ENCODE measurements at regions not wholly inside any gene's neighbourhood (a gene's known extent, or its start where the extent isn't known, plus 50 kb on each side); places are given as distances from the start of the nearest gene placed in this dataset.

GRCh38 chr13:70375718-70376117 is 267.5 kb upstream of the KLHL1 start:
- intact Hi-C loops (cut with micrococcal nuclease) = no loop called here
- no peak overlapping the region for H3K27ac Mint-ChIP-seq
- H3K9me3 Mint-ChIP-seq = peaks cover 7% of the 10 kb centered on the region

GRCh38 chr13:70370924-70371323 is 262.7 kb upstream of the KLHL1 start:
- H3K4me1 Mint-ChIP-seq (ENCODE audit: low read depth) = no peaks in the 10 kb centered on the region
- no peaks in the 10 kb centered on the region for H3K27me3 Mint-ChIP-seq (ENCODE audit: low read depth)
- intact Hi-C loops (cut with micrococcal nuclease) = no loop called here
- peaks cover 8% of the 10 kb centered on the region for H3K9me3 Mint-ChIP-seq
- no peak overlapping the region for H3K27ac Mint-ChIP-seq
- no peak for DNase-seq (ENCODE audit: low spot score)
- no peaks in the 10 kb centered on the region for H3K36me3 Mint-ChIP-seq (ENCODE audit: low read depth)
- H3K4me3 Mint-ChIP-seq (ENCODE audit: low read depth) = no peak overlapping the region

More at GRCh38 chr13:70375718-70376117, 267.5 kb upstream of the KLHL1 start:
- no peak for DNase-seq (ENCODE audit: low spot score)
- Mint-ChIP-seq H3K27me3 (ENCODE audit: low read depth) (no peaks in the 10 kb centered on the region), H3K4me3 (ENCODE audit: low read depth) (no peak overlapping the region), H3K36me3 (ENCODE audit: low read depth) (no peaks in the 10 kb centered on the region), H3K4me1 (ENCODE audit: low read depth) (no peaks in the 10 kb centered on the region)

GRCh38 chr13:70366720-70367119 is 258.5 kb upstream of the KLHL1 start:
- H3K9me3 Mint-ChIP-seq = peaks cover 11% of the 10 kb centered on the region

DNA sequence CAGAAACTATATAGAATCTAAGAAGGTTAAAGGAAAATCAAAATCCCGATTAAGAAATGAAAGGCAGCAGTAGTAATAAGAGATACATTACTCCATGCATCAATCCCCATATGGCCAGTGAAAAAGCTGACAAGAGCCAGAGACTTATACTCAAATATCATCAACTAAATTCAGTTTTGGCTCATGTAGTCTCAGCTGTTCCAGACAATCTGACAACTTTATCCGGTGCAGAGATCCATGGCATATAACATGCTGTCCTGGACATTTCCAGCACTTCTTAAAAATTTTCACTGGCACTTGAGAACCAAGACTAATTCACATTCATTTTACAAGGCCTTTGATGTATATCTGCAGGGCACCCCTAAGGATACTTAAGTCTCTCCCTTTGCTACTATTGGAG is 255.7 kb upstream of the KLHL1 start:
- no peaks in the 10 kb centered on the region for H3K27me3 Mint-ChIP-seq (ENCODE audit: low read depth)
- H3K4me3 Mint-ChIP-seq (ENCODE audit: low read depth) = no peak overlapping the region
- intact Hi-C loops (cut with micrococcal nuclease) = no loop called here
- H3K27ac Mint-ChIP-seq = no peak overlapping the region
- no peaks in the 10 kb centered on the region for H3K36me3 Mint-ChIP-seq (ENCODE audit: low read depth)
- peaks cover 6% of the 10 kb centered on the region for H3K9me3 Mint-ChIP-seq
- no peaks in the 10 kb centered on the region for H3K4me1 Mint-ChIP-seq (ENCODE audit: low read depth)
- no peak for DNase-seq (ENCODE audit: low spot score)

More at GRCh38 chr13:70366720-70367119, 258.5 kb upstream of the KLHL1 start:
- H3K4me3 Mint-ChIP-seq (ENCODE audit: low read depth) = no peak overlapping the region
- DNase-seq (ENCODE audit: low spot score) = no peak
- H3K27me3 Mint-ChIP-seq (ENCODE audit: low read depth) = no peaks in the 10 kb centered on the region
- no peaks in the 10 kb centered on the region for H3K4me1 Mint-ChIP-seq (ENCODE audit: low read depth)
- intact Hi-C loops (cut with micrococcal nuclease) = no loop called here
- H3K27ac Mint-ChIP-seq = no peak overlapping the region
- no peaks in the 10 kb centered on the region for H3K36me3 Mint-ChIP-seq (ENCODE audit: low read depth)

DNA sequence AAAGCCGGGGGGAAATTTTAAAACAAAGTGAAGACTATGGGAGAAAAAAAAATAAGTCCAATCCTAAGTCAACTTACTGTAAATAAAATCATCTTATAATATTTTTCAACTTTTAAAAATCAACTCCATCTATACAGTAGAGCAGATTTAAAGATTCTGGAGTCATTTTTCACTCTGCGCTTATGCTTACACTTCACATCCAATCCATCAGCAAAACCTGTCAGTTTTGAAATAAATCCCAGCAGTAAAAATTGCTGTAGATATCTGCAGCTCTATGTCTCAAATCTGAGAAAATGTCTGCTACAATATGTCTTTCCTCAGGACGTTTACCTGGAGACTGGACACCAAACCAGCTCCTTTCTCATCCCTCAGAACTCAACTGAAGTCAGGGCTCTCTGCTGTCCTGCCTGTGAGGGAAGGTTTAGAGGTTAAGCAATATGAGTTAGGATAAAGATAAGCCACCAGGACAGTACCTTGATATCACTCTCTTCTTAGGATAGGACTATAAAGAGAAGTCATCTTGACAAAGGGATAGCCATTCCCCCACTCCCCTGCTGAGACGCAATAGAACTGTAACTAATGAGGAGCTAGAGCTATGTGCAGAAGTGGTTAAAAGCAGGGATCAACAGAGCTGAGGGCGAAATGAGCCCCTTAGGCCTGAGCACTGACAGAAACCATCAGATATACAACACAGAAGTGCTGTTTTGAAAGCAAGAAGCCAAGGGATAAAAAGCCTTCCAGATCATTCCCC is 254.7 kb upstream of the KLHL1 start:
- intact Hi-C loops (cut with micrococcal nuclease) = no loop called here

DNA sequence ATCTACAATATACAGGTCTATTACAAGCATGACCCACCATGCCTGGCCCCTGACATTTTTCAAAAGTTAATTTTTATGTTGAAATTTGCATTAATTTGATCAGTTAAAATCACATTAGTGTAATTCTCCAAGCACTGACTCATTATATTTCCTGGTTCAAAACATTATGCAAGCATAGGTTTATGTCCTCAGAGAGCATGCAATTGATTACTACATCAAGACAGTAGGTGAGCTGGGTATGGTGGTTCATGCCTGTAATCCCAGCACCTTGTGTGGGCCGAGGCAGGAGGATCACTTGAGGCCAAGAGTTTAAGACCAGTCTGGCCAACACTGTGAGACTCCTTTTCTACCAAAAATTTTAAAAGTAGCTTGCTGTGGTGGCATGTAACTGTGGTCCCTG is 248.8 kb upstream of the KLHL1 start:
- Mint-ChIP-seq H3K4me1 (ENCODE audit: low read depth) (no peaks in the 10 kb centered on the region), H3K27ac (no peak overlapping the region), H3K4me3 (ENCODE audit: low read depth) (no peak overlapping the region), H3K36me3 (ENCODE audit: low read depth) (no peaks in the 10 kb centered on the region), H3K27me3 (ENCODE audit: low read depth) (no peaks in the 10 kb centered on the region), H3K9me3 (peaks cover 3% of the 10 kb centered on the region)
- intact Hi-C loops (cut with micrococcal nuclease) = no loop called here
- DNase-seq (ENCODE audit: low spot score) = no peak

More for the DNA sequence above, 254.7 kb upstream of the KLHL1 start:
- H3K4me1 Mint-ChIP-seq (ENCODE audit: low read depth) = no peaks in the 10 kb centered on the region
- peaks cover 6% of the 10 kb centered on the region for H3K9me3 Mint-ChIP-seq
- no peak overlapping the region for H3K27ac Mint-ChIP-seq
- no peaks in the 10 kb centered on the region for H3K36me3 Mint-ChIP-seq (ENCODE audit: low read depth)
- H3K27me3 Mint-ChIP-seq (ENCODE audit: low read depth) = no peaks in the 10 kb centered on the region
- no peak for DNase-seq (ENCODE audit: low spot score)
- no peak overlapping the region for H3K4me3 Mint-ChIP-seq (ENCODE audit: low read depth)

- Mint-ChIP-seq H3K27ac (no peak overlapping the region), H3K27me3 (ENCODE audit: low read depth) (no peaks in the 10 kb centered on the region), H3K36me3 (ENCODE audit: low read depth) (no peaks in the 10 kb centered on the region), H3K9me3 (peaks cover 15% of the 10 kb centered on the region), H3K4me1 (ENCODE audit: low read depth) (no peaks in the 10 kb centered on the region), H3K4me3 (ENCODE audit: low read depth) (no peak overlapping the region)
- DNase-seq (ENCODE audit: low spot score) = no peak
- intact Hi-C loops (cut with micrococcal nuclease) = no loop called here
These were observed 244.8 kb upstream of the KLHL1 start for GRCh38 chr13:70353096-70353495.

DNA sequence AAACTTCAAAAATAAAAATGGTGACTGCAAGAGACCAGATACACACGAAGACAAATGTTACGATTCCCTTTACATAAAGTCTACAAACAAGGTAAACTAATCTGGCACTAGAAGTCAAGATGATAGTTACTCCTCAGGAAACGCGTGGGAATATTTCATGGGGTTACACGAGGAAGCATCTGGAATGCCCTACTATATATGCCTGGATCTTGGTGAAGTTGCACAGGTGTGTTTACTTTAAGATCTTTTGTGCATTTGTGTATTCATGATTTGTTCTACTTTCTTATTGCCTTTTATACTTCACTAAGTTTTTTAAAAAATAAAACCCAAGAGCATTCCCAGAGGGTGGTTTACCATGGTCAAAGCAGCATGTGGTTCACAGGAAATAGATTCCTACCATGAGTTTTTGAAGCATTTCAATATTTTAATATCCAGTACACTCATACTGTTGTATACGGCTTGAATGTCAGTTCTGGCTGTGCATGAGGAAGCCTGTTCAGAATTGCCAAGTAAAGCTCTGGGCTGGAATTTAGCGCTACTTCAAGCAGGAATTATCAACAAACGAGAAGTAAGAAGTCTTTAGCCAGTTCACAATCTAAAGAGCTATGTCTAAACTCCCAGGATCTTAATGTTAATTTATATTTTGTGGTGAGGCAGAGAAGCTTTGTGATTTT is 239.8 kb upstream of the KLHL1 start:
- Mint-ChIP-seq H3K9me3 (peaks cover 16% of the 10 kb centered on the region), H3K27ac (no peak overlapping the region), H3K27me3 (ENCODE audit: low read depth) (no peaks in the 10 kb centered on the region), H3K4me3 (ENCODE audit: low read depth) (no peak overlapping the region), H3K4me1 (ENCODE audit: low read depth) (no peaks in the 10 kb centered on the region), H3K36me3 (ENCODE audit: low read depth) (no peaks in the 10 kb centered on the region)
- no peak for DNase-seq (ENCODE audit: low spot score)
- intact Hi-C loops (cut with micrococcal nuclease) = no loop called here

- Mint-ChIP-seq H3K4me1 (ENCODE audit: low read depth) (no peaks in the 10 kb centered on the region), H3K4me3 (ENCODE audit: low read depth) (no peak overlapping the region), H3K27ac (no peak overlapping the region), H3K27me3 (ENCODE audit: low read depth) (no peaks in the 10 kb centered on the region), H3K36me3 (ENCODE audit: low read depth) (no peaks in the 10 kb centered on the region), H3K9me3 (peaks cover 8% of the 10 kb centered on the region)
- intact Hi-C loops (cut with micrococcal nuclease) = no loop called here
- no peak for DNase-seq (ENCODE audit: low spot score)
These were observed 231.5 kb upstream of the KLHL1 start for GRCh38 chr13:70339738-70340137.

GRCh38 chr13:70338609-70339008 is 230.4 kb upstream of the KLHL1 start:
- Mint-ChIP-seq H3K27ac (no peak overlapping the region), H3K9me3 (peaks cover 8% of the 10 kb centered on the region), H3K4me3 (ENCODE audit: low read depth) (no peak overlapping the region), H3K36me3 (ENCODE audit: low read depth) (no peaks in the 10 kb centered on the region), H3K27me3 (ENCODE audit: low read depth) (no peaks in the 10 kb centered on the region), H3K4me1 (ENCODE audit: low read depth) (no peaks in the 10 kb centered on the region)
- intact Hi-C loops (cut with micrococcal nuclease) = no loop called here
- no peak for DNase-seq (ENCODE audit: low spot score)

GRCh38 chr13:70336866-70337265 is 228.6 kb upstream of the KLHL1 start:
- peaks cover 6% of the 10 kb centered on the region for H3K9me3 Mint-ChIP-seq
- H3K27ac Mint-ChIP-seq = no peak overlapping the region
- H3K36me3 Mint-ChIP-seq (ENCODE audit: low read depth) = no peaks in the 10 kb centered on the region
- DNase-seq (ENCODE audit: low spot score) = no peak
- no peak overlapping the region for H3K4me3 Mint-ChIP-seq (ENCODE audit: low read depth)
- H3K27me3 Mint-ChIP-seq (ENCODE audit: low read depth) = no peaks in the 10 kb centered on the region
- intact Hi-C loops (cut with micrococcal nuclease) = no loop called here
- no peaks in the 10 kb centered on the region for H3K4me1 Mint-ChIP-seq (ENCODE audit: low read depth)

GRCh38 chr13:70333752-70334151 is 225.5 kb upstream of the KLHL1 start:
- peaks cover 8% of the 10 kb centered on the region for H3K9me3 Mint-ChIP-seq
- no peak for DNase-seq (ENCODE audit: low spot score)
- H3K27me3 Mint-ChIP-seq (ENCODE audit: low read depth) = no peaks in the 10 kb centered on the region
- H3K4me3 Mint-ChIP-seq (ENCODE audit: low read depth) = no peak overlapping the region
- no peak overlapping the region for H3K27ac Mint-ChIP-seq
- intact Hi-C loops (cut with micrococcal nuclease) = no loop called here
- no peaks in the 10 kb centered on the region for H3K4me1 Mint-ChIP-seq (ENCODE audit: low read depth)
- H3K36me3 Mint-ChIP-seq (ENCODE audit: low read depth) = no peaks in the 10 kb centered on the region

- H3K9me3 Mint-ChIP-seq = peaks cover 6% of the 10 kb centered on the region
- no peaks in the 10 kb centered on the region for H3K27me3 Mint-ChIP-seq (ENCODE audit: low read depth)
- no peaks in the 10 kb centered on the region for H3K36me3 Mint-ChIP-seq (ENCODE audit: low read depth)
- no peak overlapping the region for H3K4me3 Mint-ChIP-seq (ENCODE audit: low read depth)
- DNase-seq (ENCODE audit: low spot score) = no peak
- intact Hi-C loops (cut with micrococcal nuclease) = no loop called here
- no peaks in the 10 kb centered on the region for H3K4me1 Mint-ChIP-seq (ENCODE audit: low read depth)
- no peak overlapping the region for H3K27ac Mint-ChIP-seq
These were observed 222.6 kb upstream of the KLHL1 start for GRCh38 chr13:70330697-70331361.

Measured in activated T-helper 2 cell treated with anti-CD3 and anti-CD28 coated beads, Interferon-gamma antibody, Interleukin-2, Interleukin-4, amounts not matched to agents 10 μg/mL and 5 μg/mL and 100 μg/mL, durations not matched to agents 14 hours and 24 hours and 36 hours (primary cell).